ENCODE measurements at regions not wholly inside any gene's neighbourhood (a gene's known extent, or its start where the extent isn't known, plus 50 kb on each side); places are given as distances from the start of the nearest gene placed in this dataset.

GRCh38 chr3:81952141-81952540, 190.7 kb upstream of the GBE1 start:
- TF ChIP-seq, protein P1, sequence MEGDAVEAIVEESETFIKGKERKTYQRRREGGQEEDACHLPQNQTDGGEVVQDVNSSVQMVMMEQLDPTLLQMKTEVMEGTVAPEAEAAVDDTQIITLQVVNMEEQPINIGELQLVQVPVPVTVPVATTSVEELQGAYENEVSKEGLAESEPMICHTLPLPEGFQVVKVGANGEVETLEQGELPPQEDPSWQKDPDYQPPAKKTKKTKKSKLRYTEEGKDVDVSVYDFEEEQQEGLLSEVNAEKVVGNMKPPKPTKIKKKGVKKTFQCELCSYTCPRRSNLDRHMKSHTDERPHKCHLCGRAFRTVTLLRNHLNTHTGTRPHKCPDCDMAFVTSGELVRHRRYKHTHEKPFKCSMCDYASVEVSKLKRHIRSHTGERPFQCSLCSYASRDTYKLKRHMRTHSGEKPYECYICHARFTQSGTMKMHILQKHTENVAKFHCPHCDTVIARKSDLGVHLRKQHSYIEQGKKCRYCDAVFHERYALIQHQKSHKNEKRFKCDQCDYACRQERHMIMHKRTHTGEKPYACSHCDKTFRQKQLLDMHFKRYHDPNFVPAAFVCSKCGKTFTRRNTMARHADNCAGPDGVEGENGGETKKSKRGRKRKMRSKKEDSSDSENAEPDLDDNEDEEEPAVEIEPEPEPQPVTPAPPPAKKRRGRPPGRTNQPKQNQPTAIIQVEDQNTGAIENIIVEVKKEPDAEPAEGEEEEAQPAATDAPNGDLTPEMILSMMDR (IDR thresholded peaks at IDR 0.05; ENCODE audit: low read depth, low read length, poor library complexity, severe bottlenecking): no peak
- TF ChIP-seq EZH2phosphoT487 (IDR thresholded peaks at IDR 0.05; ENCODE audit: borderline replicate concordance, low read length): no peak
